ENCODE measurements at regions not wholly inside any gene's neighbourhood (a gene's known extent, or its start where the extent isn't known, plus 50 kb on each side); places are given as distances from the start of the nearest gene placed in this dataset.

- Histone ChIP-seq H3K27ac (ENCODE audit: low read depth, low read length) (no peak overlapping the region), H3K4me3 (replicated peaks in 1 of 2; ENCODE audit: low read depth in 1 of 2, low read length in 2 of 2) (no peak overlapping the region), H3K9me3 (ENCODE audit: control insufficient read depth in 1 of 2, insufficient read depth in 1 of 2, low read depth in 1 of 2, low read length in 2 of 2) (peaks cover 0 to 4% of the 10 kb centered on the region in 2 experiments; a peak in 1 of 4 replicates), H2AFZ (ENCODE audit: low read depth, low read length, poor library complexity, severe bottlenecking) (no peak overlapping the region), H3K9me2 (ENCODE audit: insufficient read depth) (no peaks in the 10 kb centered on the region), H3K4me1 (ENCODE audit: control insufficient read depth in 1 of 2, insufficient read depth in 2 of 2, low read length in 2 of 2) (no peaks in the 10 kb centered on the region), H3K36me3 (ENCODE audit: control insufficient read depth in 1 of 2, insufficient read depth in 2 of 2, low read length in 2 of 2) (no peaks in the 10 kb centered on the region), H3K9ac (ENCODE audit: low read length) (no peak overlapping the region), H3K27me3 (ENCODE audit: insufficient read depth, low read length) (no peaks in the 10 kb centered on the region), H4K20me1 (ENCODE audit: insufficient read depth) (no peaks in the 10 kb centered on the region), H3K4me2 (ENCODE audit: low read length) (no peak overlapping the region), H3K79me2 (ENCODE audit: insufficient read depth, low read length) (no peaks in the 10 kb centered on the region)
- no peak for TF ChIP-seq ZFX (IDR thresholded peaks at IDR 0.05)
- TF ChIP-seq CEBPB (IDR thresholded peaks at IDR 0.05; ENCODE audit: low read depth): no peak
- no peak for TF ChIP-seq ATF3 (IDR thresholded peaks at IDR 0.05)
- TF ChIP-seq, protein P1, sequence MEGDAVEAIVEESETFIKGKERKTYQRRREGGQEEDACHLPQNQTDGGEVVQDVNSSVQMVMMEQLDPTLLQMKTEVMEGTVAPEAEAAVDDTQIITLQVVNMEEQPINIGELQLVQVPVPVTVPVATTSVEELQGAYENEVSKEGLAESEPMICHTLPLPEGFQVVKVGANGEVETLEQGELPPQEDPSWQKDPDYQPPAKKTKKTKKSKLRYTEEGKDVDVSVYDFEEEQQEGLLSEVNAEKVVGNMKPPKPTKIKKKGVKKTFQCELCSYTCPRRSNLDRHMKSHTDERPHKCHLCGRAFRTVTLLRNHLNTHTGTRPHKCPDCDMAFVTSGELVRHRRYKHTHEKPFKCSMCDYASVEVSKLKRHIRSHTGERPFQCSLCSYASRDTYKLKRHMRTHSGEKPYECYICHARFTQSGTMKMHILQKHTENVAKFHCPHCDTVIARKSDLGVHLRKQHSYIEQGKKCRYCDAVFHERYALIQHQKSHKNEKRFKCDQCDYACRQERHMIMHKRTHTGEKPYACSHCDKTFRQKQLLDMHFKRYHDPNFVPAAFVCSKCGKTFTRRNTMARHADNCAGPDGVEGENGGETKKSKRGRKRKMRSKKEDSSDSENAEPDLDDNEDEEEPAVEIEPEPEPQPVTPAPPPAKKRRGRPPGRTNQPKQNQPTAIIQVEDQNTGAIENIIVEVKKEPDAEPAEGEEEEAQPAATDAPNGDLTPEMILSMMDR (IDR thresholded peaks at IDR 0.05 in 2 of 3, conservative IDR thresholded peaks at IDR 0.05 in 1 of 3; ENCODE audit: borderline replicate concordance in 1 of 3, insufficient read depth in 1 of 3, low read depth in 2 of 3, low read length in 2 of 3): peak; percentile 8 to 53 (median 35); a peak in 3 of 6 replicates
- peak; percentile 27; the same call in 1 of the 2 replicates for TF ChIP-seq RAD21 (IDR thresholded peaks at IDR 0.05; ENCODE audit: low read depth)
- no peak for TF ChIP-seq POLR2AphosphoS5 (IDR thresholded peaks at IDR 0.05; ENCODE audit: low read depth, low read length)
- TF ChIP-seq, protein P2, sequence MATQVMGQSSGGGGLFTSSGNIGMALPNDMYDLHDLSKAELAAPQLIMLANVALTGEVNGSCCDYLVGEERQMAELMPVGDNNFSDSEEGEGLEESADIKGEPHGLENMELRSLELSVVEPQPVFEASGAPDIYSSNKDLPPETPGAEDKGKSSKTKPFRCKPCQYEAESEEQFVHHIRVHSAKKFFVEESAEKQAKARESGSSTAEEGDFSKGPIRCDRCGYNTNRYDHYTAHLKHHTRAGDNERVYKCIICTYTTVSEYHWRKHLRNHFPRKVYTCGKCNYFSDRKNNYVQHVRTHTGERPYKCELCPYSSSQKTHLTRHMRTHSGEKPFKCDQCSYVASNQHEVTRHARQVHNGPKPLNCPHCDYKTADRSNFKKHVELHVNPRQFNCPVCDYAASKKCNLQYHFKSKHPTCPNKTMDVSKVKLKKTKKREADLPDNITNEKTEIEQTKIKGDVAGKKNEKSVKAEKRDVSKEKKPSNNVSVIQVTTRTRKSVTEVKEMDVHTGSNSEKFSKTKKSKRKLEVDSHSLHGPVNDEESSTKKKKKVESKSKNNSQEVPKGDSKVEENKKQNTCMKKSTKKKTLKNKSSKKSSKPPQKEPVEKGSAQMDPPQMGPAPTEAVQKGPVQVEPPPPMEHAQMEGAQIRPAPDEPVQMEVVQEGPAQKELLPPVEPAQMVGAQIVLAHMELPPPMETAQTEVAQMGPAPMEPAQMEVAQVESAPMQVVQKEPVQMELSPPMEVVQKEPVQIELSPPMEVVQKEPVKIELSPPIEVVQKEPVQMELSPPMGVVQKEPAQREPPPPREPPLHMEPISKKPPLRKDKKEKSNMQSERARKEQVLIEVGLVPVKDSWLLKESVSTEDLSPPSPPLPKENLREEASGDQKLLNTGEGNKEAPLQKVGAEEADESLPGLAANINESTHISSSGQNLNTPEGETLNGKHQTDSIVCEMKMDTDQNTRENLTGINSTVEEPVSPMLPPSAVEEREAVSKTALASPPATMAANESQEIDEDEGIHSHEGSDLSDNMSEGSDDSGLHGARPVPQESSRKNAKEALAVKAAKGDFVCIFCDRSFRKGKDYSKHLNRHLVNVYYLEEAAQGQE (IDR thresholded peaks at IDR 0.05; ENCODE audit: low read depth): no peak
- CTCF ChIA-PET: no interaction called here
- POLR2A ChIA-PET: no interaction called here
- DNase-seq (ENCODE audit: low read depth, low spot score) (no peak), ATAC-seq (no peak)
- no TSS peak for BruUV-seq (replicated peaks)
- RAD21 ChIA-PET (ENCODE audit: low non-redundant PET in 1 of 2, low total read pairs in 2 of 2, uncharacterized antibody in 2 of 2, unreplicated experiment in 2 of 2): no interaction called here
- intact Hi-C loops (cut with micrococcal nuclease): loop anchor here (5.0 kb wide), 1 partner anchor 1740 kb away; no protein-coding TSS in a partner anchor
Measured at GRCh38 chr18:70931942-70932814, 643.3 kb downstream of the SOCS6 start.

All from HCT116 (cell line).